Suprapubic skin (tissue), 4 donors: ENCODE measurements at regions not wholly inside any gene's neighbourhood (a gene's known extent, or its start where the extent isn't known, plus 50 kb on each side); places are given as distances from the start of the nearest gene placed in this dataset.

Source experiments
- DNase-seq, 2 donors: peaks; one replicate each; pipeline ENCODE4 v3.0.0-alpha.2; 2019; ENCODE audit warnings: low spot score in 2 of 2
- H3K27ac ChIP-seq: fragments of 200-600 bp; sonication (generic); one replicate; pipeline ENCODE4 v1.5.1; 2019
- H3K27me3 ChIP-seq: fragments of 200-600 bp; sonication (generic); one replicate; pipeline ENCODE4 v1.5.1; 2019
- H3K36me3 ChIP-seq: fragments of 200-600 bp; sonication (generic); one replicate; pipeline ENCODE4 v1.5.1; 2019
- H3K4me1 ChIP-seq: fragments of 200-600 bp; sonication (generic); one replicate; pipeline ENCODE4 v1.5.1; 2019
- H3K4me3 ChIP-seq: fragments of 200-600 bp; sonication (generic); one replicate; pipeline ENCODE4 v1.5.1; 2019; ENCODE audit warnings: mild to moderate bottlenecking
- H3K9me3 ChIP-seq: fragments of 200-600 bp; sonication (generic); one replicate; pipeline ENCODE4 v1.5.1; 2019
- EP300 ChIP-seq: sonication (generic); formaldehyde crosslinking; IDR thresholded peaks from one replicate; pipeline ENCODE4 v1.6.1; 2017; ENCODE audit warnings: antibody characterized with exemption
- POLR2A ChIP-seq, 2 donors: fragments of 450-650 bp; IDR thresholded peaks; one replicate each; pipeline ENCODE4 v1.6.1; 2017; ENCODE audit warnings: antibody characterized with exemption in 2 of 2, mild to moderate bottlenecking in 2 of 2, moderate library complexity in 2 of 2
- POLR2AphosphoS5 ChIP-seq, 3 donors: sonication (generic); formaldehyde crosslinking; IDR thresholded peaks; one replicate each; pipeline ENCODE4 v1.6.1; 2017; ENCODE audit warnings: antibody characterized with exemption in 3 of 3
- WGBS: methylation state at CpG from one replicate; pipeline ENCODE4 v1.1.5; 2018; 5-methylcytosine and 5-hydroxymethylcytosine counted together
- TF ChIP-seq, protein P1 (sequence below), 2 donors: fragments of 200-600 bp in 1 of 2; fragments of 450-650 bp in 1 of 2; sonication (generic) in 1 of 2; IDR thresholded peaks; one replicate each; pipeline ENCODE4 v1.5.1; 2016 to 2019; ENCODE audit warnings: antibody characterized with exemption in 2 of 2, mild to moderate bottlenecking in 1 of 2, moderate library complexity in 1 of 2

DNA sequence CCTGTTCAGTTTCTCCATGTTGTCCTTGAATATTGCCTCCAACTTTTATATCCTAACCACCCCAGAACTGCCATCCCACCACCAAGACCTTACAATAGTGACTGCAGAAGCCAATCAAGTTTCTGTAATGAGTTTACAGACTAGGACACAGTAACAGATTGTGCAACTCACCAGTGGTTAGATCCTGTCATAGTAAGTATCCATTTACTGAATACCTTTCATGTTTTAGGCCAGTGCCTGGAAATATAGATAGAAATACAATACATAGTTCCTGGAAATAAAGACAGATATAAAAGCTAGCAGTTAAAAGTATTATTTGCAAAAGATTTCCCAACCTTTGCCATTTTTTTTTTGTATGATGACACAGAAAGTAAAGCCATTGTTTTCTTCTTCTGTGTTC lies 471.8 kb upstream of the BTBD3 start:
- no peaks in the 10 kb centered on the region for H3K9me3 ChIP-seq
- TF ChIP-seq POLR2A (IDR thresholded peaks at IDR 0.05) (no peak), POLR2AphosphoS5 (IDR thresholded peaks at IDR 0.05) (no peak), EP300 (no peak)
- TF ChIP-seq, protein P1, sequence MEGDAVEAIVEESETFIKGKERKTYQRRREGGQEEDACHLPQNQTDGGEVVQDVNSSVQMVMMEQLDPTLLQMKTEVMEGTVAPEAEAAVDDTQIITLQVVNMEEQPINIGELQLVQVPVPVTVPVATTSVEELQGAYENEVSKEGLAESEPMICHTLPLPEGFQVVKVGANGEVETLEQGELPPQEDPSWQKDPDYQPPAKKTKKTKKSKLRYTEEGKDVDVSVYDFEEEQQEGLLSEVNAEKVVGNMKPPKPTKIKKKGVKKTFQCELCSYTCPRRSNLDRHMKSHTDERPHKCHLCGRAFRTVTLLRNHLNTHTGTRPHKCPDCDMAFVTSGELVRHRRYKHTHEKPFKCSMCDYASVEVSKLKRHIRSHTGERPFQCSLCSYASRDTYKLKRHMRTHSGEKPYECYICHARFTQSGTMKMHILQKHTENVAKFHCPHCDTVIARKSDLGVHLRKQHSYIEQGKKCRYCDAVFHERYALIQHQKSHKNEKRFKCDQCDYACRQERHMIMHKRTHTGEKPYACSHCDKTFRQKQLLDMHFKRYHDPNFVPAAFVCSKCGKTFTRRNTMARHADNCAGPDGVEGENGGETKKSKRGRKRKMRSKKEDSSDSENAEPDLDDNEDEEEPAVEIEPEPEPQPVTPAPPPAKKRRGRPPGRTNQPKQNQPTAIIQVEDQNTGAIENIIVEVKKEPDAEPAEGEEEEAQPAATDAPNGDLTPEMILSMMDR (IDR thresholded peaks at IDR 0.05), result no peak
- no peak overlapping the region for H3K27ac ChIP-seq
- peaks cover 3% of the 10 kb centered on the region for H3K4me1 ChIP-seq
- H3K4me3 ChIP-seq, result no peak overlapping the region
- no peaks in the 10 kb centered on the region for H3K36me3 ChIP-seq
- H3K27me3 ChIP-seq, result no peaks in the 10 kb centered on the region
- DNase-seq, result no peak

DNA sequence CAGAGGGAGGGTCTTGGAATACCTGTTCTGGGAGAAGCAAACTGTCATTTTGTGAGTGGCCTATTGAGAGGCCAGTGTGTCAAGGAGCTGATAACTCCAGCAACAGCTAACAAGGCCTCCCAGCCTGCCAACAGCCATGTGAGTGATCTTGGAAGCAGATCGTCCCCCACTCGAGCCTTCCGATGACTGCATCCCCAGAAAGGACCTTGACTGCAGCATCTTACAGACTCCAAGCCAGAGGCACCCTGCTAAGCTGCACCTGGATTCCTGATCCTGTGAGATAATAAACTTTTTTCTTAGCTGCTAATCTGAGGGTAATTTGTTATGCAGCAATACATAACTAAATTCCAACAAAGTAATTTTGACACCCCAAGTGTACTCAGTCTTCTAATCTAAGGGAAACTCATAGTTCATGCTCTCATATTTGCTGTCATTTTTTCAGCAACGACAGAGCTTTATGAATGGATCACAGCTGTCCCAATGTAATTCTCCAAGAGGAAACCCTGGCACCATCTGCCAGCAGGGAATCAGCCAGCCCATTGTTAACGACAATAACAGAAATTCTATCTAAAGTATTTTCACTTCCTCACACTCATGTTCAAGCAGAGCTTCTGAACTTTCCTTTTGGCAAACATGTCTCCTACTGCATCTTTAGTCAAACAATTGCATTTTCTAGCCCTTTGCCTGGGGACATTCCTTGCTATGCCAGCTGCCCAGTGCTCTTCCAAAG lies 470.2 kb upstream of the BTBD3 start:
- H3K27ac ChIP-seq, result no peak overlapping the region
- H3K9me3 ChIP-seq, result no peaks in the 10 kb centered on the region
- WGBS, result 48% methylated on average over 5 of the region's 5 CpGs
- H3K4me1 ChIP-seq, result peaks cover 15% of the 10 kb centered on the region
- no peak overlapping the region for H3K4me3 ChIP-seq
- no peak for DNase-seq
- H3K27me3 ChIP-seq, result no peaks in the 10 kb centered on the region
- H3K36me3 ChIP-seq, result no peaks in the 10 kb centered on the region
- TF ChIP-seq POLR2A (IDR thresholded peaks at IDR 0.05) (no peak), POLR2AphosphoS5 (IDR thresholded peaks at IDR 0.05) (no peak), EP300 (no peak)
- TF ChIP-seq, protein P1 (IDR thresholded peaks at IDR 0.05), result no peak

DNA sequence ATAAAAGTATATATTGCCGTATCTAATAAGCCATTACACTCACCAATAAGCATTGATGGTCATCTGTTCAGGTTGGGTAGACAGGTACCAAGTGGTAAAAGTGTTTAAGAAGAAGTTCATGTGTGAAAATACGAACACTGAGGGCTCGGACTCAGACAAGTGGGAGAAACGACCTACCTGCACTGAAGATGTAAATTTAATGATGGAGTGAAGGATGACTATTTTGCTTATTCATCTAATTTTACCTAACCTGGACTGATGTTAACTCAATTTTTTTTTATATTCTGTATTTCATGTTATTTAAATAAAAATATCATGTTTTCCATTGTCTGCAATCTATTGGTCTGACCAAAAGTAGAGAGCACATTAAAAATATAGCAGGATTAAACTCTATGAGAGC lies 469.1 kb upstream of the BTBD3 start:
- WGBS, result 91% methylated on average over 4 of the region's 4 CpGs
- Histone ChIP-seq H3K27me3 (no peaks in the 10 kb centered on the region), H3K9me3 (no peaks in the 10 kb centered on the region), H3K36me3 (no peaks in the 10 kb centered on the region), H3K4me1 (peaks cover 20% of the 10 kb centered on the region), H3K27ac (no peak overlapping the region), H3K4me3 (no peak overlapping the region)
- TF ChIP-seq POLR2AphosphoS5 (IDR thresholded peaks at IDR 0.05) (no peak), EP300 (no peak), POLR2A (IDR thresholded peaks at IDR 0.05) (no peak)
- TF ChIP-seq, protein P1 (IDR thresholded peaks at IDR 0.05), result no peak
- no peak for DNase-seq

DNA sequence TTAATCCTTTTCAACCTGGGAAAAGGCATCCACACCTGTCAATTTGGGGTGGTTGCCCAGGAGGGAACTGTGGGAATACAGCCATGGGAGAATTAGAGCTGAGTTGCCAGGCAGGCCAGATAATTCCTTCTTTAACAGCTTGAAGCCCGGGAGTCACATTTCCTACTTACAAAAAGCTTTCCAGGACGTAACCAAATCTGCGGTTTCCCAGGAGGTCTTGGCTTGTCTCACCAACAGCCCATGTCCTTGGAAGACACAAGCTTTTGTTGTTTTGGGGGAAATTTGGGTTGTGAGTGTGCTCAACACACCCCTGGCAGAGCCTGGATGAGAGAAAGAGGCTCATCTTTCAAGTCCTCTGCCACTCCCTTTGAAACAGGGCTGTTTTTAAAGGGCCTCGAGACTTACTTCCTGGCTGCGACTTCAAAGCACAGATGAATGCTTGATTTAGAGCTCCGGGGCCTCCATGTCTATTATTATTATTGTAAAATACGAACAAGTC lies 465.9 kb upstream of the BTBD3 start:
- TF ChIP-seq POLR2AphosphoS5 (IDR thresholded peaks at IDR 0.05), result no peak
- Histone ChIP-seq H3K27me3 (no peaks in the 10 kb centered on the region), H3K4me3 (no peak overlapping the region), H3K27ac (peak overlapping the region; percentile 46), H3K36me3 (no peaks in the 10 kb centered on the region), H3K9me3 (no peaks in the 10 kb centered on the region), H3K4me1 (peaks cover 20% of the 10 kb centered on the region)
- 8% methylated on average over 4 of the region's 7 CpGs for WGBS
- no peak for DNase-seq

DNA sequence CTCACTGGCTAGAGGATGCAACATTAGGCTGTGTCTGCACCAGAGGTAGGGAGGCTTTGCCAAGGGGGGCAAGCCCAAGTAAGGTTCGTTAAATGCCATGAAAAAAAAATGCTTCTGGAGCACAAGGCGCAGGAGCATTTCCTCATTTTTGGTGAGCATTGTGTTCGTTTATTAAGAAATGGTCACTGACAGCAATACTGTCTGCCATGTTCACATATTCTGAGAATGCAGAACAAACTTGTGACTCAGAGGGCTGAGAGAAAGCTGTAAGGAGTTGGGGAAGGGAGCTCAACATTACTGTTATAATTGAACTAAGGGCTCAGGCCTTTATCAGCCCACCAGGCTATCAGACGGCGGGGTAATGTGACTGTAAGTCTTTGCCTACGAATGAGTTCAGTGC lies 465.4 kb upstream of the BTBD3 start:
- 44% methylated on average over 6 of the region's 6 CpGs for WGBS
- DNase-seq, result no peak
- H3K27me3 ChIP-seq, result no peaks in the 10 kb centered on the region
- H3K9me3 ChIP-seq, result no peaks in the 10 kb centered on the region
- H3K36me3 ChIP-seq, result no peaks in the 10 kb centered on the region
- no peak for TF ChIP-seq EP300
- no peak for TF ChIP-seq POLR2A (IDR thresholded peaks at IDR 0.05)
- TF ChIP-seq POLR2AphosphoS5 (IDR thresholded peaks at IDR 0.05), result no peak
- TF ChIP-seq, protein P1 (IDR thresholded peaks at IDR 0.05), result no peak
- peaks cover 20% of the 10 kb centered on the region for H3K4me1 ChIP-seq
- H3K27ac ChIP-seq, result peak overlapping the region; percentile 29
- H3K4me3 ChIP-seq, result no peak overlapping the region

DNA sequence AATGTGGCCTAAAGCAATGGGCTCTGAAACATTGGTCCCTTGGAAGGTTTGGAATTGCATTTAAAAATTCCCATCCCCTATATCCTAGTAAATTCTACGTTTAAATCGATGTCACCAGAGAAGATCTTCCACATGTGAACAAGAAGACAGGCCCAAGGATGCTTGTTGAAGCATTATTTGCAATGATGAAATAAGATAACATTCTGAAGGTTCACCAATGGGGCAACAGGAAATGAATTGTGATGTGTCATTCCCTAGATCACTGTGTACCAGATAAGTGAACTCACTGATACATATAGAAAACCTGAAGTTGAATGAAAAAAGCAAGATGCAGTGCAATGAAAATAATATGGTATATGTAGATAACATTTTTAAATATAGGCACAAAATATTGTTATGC lies 464.3 kb upstream of the BTBD3 start:
- Histone ChIP-seq H3K27me3 (no peaks in the 10 kb centered on the region), H3K4me1 (peaks cover 17% of the 10 kb centered on the region), H3K9me3 (no peaks in the 10 kb centered on the region), H3K36me3 (no peaks in the 10 kb centered on the region), H3K4me3 (no peak overlapping the region), H3K27ac (no peak overlapping the region)
- 86% methylated on average over 2 of the region's 2 CpGs for WGBS
- TF ChIP-seq POLR2A (IDR thresholded peaks at IDR 0.05) (no peak), POLR2AphosphoS5 (IDR thresholded peaks at IDR 0.05) (no peak), EP300 (no peak)
- TF ChIP-seq, protein P1 (IDR thresholded peaks at IDR 0.05), result no peak
- DNase-seq, result no peak
